Fibroblast of lung (primary cell): ENCODE measurements at regions not wholly inside any gene's neighbourhood (a gene's known extent, or its start where the extent isn't known, plus 50 kb on each side); places are given as distances from the start of the nearest gene placed in this dataset.

Experiments
- EZH2 ChIP-seq: IDR thresholded peaks from 2 replicates; pipeline ENCODE4 v1.5.1; 2012; ENCODE audit warnings: low read length, control low read depth, mild to moderate bottlenecking; ENCODE audit errors: missing control alignments
- TF ChIP-seq, protein P1 (sequence below), 2 donors: IDR thresholded peaks in 1 of 2; conservative IDR thresholded peaks in 1 of 2; 1 replicate in 1 of 2; 2 replicates in 1 of 2; pipeline ENCODE4 v1.5.1; 2011 to 2012; ENCODE audit warnings: low read length in 2 of 2, control low read depth in 1 of 2, inconsistent platforms in 1 of 2, low read depth in 1 of 2, mild to moderate bottlenecking in 1 of 2

DNA sequence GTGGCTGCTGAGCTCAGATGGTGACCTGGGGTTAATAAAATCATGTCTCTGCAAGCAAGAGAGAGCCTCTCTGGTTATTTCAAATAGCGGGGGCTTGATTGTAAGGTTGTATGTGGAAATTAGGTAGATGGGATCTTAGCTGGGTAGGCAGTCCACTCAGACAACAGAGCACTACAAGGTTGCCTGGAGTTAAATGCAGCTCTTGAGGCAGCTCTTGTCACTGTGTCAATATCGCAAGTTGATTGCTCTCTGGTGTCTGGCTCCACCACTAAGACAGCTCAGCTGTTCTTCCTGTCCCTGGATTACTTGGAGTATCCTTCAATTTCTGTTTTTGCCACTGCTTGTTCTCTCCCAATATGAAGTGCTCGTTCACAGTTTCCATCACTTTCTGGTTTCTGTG is 93.8 kb downstream of the C21orf91 start:
- TF ChIP-seq EZH2 = no peak
- TF ChIP-seq, protein P1, sequence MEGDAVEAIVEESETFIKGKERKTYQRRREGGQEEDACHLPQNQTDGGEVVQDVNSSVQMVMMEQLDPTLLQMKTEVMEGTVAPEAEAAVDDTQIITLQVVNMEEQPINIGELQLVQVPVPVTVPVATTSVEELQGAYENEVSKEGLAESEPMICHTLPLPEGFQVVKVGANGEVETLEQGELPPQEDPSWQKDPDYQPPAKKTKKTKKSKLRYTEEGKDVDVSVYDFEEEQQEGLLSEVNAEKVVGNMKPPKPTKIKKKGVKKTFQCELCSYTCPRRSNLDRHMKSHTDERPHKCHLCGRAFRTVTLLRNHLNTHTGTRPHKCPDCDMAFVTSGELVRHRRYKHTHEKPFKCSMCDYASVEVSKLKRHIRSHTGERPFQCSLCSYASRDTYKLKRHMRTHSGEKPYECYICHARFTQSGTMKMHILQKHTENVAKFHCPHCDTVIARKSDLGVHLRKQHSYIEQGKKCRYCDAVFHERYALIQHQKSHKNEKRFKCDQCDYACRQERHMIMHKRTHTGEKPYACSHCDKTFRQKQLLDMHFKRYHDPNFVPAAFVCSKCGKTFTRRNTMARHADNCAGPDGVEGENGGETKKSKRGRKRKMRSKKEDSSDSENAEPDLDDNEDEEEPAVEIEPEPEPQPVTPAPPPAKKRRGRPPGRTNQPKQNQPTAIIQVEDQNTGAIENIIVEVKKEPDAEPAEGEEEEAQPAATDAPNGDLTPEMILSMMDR (conservative IDR thresholded peaks at IDR 0.05 in 1 of 2, IDR thresholded peaks at IDR 0.05 in 1 of 2; ENCODE audit: low read depth in 1 of 2, low read length in 2 of 2) = no peak
